GM21390 (cell line): ENCODE measurements at regions not wholly inside any gene's neighbourhood (a gene's known extent, or its start where the extent isn't known, plus 50 kb on each side); places are given as distances from the start of the nearest gene placed in this dataset.

ENCODE experiments used
- ATAC-seq: cut with Tn5 transposase; IDR thresholded peaks from one replicate; pipeline ENCODE4 v1.9.1; 2021; ENCODE audit not compliant: unreplicated experiment

DNA sequence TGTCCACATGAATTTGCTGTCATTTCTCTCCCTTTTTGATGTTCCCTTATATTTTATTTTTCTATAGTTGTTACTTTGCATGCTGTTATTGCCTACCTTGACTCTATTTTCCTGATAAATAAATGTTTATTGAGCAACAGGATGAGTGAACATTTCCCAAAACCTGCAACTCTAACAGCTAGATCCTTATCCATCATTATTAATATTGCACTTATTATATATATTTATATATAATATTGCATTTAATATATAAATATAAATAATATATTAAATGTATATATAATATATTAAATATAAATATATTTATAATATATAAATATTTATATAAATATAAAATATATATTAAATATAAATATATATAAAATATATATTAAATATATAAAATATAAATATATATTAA, 436.1 kb upstream of the MMADHC start:
- no peak for ATAC-seq

GRCh38 chr2:150023044-150023443, 435.5 kb upstream of the MMADHC start:
- ATAC-seq = no peak

DNA sequence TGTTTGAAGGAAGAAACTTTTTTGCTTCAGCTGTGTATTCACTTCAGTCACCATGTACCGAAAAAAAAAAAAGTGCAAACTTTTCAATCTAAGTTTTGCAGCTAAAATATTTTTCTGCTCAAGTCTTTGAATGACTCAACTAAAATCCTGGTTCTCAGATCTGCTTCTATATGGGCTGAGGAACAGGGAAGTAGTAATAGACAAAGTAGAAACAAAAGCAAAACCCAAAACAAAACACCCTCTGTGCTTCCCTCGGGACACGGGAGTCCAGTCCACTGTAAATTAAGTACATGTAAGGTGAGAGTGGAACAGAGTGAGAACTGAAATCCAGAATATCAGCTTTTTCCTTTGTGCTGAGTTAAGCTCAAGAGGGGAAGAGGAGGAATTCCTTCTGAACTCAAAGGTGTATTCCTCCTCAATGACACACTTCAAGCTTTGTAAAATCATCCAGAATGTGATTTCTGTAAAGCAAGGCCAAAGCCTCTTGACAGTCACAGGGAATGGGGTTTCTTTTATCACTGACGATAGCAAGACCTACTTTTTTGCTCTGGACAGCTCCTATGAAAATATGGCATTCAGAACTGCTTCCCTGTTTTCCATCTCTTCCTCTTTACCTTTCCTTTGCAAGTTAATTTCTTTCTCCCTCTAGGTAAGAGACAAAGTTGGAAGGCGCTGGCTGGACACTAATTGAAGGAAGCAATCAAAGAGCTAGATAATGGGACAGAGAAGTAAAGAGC, 433.5 kb upstream of the MMADHC start:
- ATAC-seq = peak; percentile 59

DNA sequence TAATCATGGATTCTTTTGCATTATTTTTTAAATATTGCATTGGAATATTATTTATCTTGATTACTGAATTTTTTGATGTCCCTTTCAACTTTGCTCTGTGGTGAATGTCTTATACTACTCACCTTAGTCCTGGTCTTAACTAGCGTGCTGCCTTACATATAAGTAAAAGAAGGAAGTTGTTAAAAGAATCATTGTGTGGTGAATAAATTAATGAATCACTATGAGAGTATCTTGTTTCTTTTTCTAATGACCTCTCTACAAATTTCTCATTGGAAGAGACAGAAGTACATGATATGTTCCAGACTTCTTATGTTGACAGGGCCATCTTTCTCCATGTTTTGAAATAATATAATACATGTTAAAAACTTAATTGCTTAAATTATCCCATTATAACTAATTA, 432.6 kb upstream of the MMADHC start:
- ATAC-seq = no peak

- no peak for ATAC-seq
Observed at GRCh38 chr2:150019063-150019462, 431.5 kb upstream of the MMADHC start.

DNA sequence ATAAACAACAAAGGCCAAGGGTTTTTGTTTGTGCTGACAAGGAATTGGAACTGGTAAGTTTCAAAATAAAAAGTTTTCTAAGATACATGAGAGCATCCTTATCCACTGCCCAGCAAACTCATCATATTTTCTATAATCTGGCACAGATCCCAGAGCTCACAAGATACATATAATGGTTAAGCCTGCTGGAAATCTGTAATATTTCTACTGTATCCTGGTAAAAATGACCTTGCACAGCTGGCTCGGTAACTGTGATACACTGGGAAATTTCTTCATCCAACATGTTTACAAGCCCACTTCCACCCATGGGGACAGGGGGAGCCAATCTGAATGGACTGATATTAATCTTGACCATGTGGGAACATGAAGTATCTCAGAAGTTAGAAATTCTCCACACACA, 425.4 kb upstream of the MMADHC start:
- no peak for ATAC-seq

DNA sequence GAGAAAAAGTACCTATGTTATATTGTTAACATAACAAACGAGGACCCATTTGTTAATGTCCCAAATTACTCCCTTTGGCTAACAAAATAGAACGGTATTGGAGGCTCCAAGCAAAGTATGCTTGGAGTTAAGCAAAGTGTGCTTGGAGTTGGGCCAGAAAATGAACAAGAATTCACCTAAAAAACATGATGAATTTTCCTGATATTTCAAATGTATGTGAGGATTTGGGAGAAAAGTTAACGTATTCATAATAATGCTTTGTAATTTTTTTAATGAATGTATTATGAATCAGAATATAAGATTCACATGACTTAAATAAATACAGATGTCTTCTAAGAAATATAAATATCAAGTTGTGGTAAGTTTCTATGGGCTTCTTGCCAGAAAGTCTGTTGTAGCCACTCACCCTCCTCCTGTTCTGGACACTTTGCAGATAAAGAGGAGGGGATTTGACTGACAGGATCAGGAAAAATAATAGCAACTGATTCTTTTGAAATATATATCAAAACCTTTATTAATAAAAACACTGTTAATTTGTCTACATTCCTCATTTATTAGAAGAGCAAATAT, 423.7 kb upstream of the MMADHC start:
- no peak for ATAC-seq

DNA sequence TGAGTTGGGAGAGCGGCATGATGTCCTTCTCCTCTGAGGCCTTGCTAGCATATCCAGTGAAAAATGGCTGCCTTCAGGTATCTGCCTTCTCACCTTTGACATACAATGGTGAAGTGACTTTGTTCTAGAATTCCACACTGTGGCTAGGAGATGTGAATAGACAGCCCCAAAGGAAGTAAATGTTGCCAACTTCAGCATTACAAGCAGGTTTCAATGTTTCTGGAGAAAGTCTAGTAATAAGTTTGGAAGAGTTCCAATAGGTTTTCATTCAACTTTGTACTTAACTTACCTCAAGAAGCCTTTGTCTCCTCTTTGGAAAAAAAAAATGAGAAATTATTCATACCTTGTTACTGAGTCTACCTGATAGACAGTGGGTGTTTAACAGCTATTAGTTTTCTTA, 421.3 kb upstream of the MMADHC start:
- no peak for ATAC-seq

DNA sequence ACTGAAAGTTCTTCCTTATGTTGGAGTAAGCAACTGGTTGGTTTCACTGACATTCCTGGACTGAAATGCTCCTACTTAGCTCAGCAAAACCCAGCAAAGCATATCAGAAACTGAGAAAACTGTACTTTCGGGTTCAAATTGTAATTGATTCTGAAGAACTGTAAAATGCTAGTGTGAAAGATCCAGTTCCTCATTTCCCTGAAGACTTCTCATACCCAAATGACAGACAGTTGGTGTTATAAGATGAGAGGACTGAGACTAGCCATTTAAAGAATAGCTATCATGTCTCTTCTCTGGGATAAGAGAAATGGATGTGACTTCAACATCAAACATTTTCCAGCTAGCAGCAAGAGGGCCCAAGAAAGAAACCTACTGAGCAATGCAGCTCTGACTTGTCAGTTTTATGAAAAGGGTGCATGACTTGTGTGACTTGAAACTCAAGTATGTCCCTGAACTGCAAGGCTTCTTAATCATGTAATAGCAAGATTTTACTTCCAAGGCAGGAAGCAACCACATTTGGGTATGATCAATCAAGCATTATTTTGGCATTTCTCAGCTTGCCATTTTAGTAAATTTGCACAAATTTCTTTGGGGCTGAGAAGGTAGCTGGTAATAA, 420.3 kb upstream of the MMADHC start:
- ATAC-seq = no peak

GRCh38 chr2:150006591-150006990, 419.0 kb upstream of the MMADHC start:
- no peak for ATAC-seq

- ATAC-seq = no peak
Observed at GRCh38 chr2:150003544-150003943, 416.0 kb upstream of the MMADHC start.

DNA sequence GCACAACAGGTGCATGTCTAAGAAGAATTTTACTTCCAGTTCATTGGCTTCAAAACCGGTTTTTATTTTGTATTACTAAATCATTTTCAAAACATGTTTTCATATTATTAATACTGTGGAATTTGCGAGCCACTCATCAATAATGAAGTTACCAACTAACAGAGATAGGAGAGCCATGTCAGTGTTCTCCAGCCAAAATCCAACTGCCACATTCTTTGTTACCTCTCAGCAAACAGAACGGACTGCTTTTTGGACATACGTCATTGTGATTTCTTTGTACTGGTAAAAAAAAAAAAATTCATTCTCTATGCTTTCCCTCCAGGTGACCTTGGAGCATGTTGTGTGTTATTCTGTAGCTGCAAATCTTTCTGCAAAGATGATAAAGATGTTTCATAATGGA, 414.2 kb upstream of the MMADHC start:
- no peak for ATAC-seq

DNA sequence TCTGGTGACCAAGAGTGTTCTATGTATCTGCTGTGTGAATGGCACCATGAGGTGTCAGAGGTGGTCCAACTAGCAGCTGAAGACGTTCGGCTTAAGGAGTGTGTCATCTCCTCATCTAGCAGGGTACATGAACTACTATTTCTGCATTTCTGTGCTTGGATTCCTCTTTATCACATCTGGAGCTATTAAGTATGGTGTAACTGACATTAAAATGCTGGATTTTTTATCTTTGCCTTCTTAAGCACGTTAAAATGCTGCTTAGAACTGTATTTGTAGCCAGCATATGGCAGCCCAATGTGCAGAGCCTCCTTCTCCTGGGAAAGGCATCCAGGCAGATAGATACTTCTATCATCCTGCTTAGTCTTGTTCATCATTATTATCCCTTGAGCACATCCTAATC, 409.3 kb upstream of the MMADHC start:
- ATAC-seq = no peak

GRCh38 chr2:149994057-149994728, 406.6 kb upstream of the MMADHC start:
- ATAC-seq = no peak

- no peak for ATAC-seq
Observed at GRCh38 chr2:149993316-149993715, 405.7 kb upstream of the MMADHC start.

DNA sequence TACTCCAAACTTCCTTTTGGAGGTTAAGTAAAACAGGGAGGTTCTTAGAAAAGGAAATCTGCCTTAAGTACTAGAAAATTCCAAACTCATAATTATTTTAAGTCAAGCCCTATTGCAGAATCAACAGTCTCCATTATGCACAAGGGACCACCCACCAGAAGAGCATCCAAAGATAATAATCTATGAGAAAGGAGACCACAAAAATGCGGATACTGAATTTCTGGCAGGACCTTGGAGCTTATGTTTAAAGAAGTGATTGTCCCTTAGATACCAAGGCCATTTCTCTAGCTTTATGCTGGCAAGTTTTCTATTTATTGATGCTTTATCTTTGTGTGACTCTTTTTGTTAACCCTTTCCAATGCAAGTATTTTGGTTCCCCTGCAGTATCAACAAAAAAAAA, 404.0 kb upstream of the MMADHC start:
- ATAC-seq = no peak

- ATAC-seq = no peak
Observed at GRCh38 chr2:149990965-149991364, 403.4 kb upstream of the MMADHC start.

DNA sequence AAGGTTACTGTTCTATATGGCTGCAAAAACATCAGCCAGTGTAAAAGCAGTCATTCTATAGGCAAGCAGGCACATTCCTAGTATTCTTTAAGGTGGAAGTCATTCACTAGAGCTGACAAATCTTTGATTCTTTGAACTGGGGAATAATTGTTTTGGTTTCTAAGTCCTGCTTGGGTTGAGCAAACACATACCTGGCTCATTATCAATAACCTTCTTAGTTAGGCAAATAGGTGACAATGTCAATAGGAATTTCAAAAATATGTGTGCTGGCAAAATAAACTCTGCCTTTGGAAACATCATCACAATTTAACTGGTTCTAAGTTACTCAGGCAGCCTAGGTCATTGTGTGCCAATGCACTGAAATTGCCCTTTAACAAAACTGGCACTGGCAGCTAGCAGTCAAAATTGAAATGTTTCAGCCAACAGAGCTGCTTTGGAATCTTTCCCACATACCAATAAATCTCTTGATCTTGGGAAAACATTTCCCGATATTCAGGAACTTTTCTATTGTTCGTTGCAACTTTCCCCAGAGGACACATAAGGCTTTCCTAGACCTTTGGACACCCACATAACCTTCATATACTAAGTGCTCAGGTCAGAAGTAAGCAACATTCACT, 402.0 kb upstream of the MMADHC start:
- ATAC-seq = no peak

GRCh38 chr2:149988361-149988760, 400.8 kb upstream of the MMADHC start:
- ATAC-seq = no peak

DNA sequence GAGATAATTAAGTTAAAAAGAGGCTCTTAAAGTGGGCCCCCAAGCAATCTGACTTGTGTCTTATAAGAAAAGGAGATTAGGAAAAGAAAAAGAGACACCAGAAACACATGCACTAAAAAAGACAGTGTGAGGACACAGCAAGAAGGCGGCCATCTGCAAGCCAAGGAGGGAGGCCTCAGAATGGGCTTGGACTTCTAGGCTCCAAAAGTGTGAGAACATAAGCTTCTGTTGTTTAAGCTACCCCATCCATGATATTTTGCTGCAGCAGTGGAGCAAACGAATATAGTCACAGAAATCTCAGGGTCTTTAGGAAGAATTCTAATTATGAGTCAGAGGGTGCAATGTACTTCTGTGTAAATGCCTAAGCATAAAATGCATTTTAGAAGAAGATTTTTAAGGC, 399.3 kb upstream of the MMADHC start:
- ATAC-seq = no peak

- no peak for ATAC-seq
Observed at GRCh38 chr2:149984311-149984710, 396.7 kb upstream of the MMADHC start.

DNA sequence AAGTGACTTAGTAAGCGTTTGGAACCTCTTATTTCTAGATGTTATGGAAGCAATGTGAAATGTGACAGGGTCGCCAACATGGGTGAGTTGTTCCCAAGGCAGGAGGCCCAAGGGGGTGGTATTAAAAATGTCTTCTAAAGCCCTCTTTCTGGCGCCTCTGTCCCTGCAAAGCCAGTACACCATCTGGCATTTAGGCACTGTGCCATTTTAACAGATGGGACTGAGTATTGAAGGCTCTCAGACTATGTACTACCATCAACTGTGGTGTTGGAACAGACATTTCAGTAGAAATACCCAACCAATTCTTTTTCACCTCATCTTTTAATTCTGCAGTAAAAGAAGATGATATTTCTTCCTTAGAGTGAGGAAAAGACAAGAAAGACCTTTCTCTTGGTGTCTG, 384.5 kb upstream of the MMADHC start:
- no peak for ATAC-seq
